RCC 7860 (cell line): ENCODE measurements at regions not wholly inside any gene's neighbourhood (a gene's known extent, or its start where the extent isn't known, plus 50 kb on each side); places are given as distances from the start of the nearest gene placed in this dataset.

Experiments
- DNase-seq: peaks from one replicate; pipeline ENCODE4 v3.0.0-alpha.2; 2015; ENCODE audit warnings: low spot score
- FAIRE-seq: peaks from 2 replicates; lab custom pipeline; 2012; peaks lifted over from hg19 to GRCh38; lab: Jason Lieb, UNC

DNA sequence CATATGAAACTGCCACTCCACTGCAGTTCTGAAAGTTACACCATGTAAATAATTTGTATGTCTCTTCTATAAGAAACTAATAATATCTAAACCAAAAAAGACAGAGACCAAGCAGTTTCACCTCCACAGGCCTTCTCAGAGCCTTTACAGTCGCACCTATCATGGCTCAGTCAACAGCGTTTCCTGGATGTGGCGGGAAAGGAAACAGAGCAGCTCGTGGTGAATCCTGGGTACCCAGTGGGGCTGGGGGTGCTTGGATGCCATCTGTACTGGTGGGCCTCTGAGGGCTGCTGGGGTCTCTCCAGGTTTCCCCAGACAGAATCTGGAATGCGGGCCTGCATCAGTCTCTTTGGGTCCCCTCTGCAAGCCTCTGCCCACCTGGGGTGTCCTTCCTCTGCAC lies 100.2 kb upstream of the CASZ1 start:
- FAIRE-seq (no peak), DNase-seq (no peak)

DNA sequence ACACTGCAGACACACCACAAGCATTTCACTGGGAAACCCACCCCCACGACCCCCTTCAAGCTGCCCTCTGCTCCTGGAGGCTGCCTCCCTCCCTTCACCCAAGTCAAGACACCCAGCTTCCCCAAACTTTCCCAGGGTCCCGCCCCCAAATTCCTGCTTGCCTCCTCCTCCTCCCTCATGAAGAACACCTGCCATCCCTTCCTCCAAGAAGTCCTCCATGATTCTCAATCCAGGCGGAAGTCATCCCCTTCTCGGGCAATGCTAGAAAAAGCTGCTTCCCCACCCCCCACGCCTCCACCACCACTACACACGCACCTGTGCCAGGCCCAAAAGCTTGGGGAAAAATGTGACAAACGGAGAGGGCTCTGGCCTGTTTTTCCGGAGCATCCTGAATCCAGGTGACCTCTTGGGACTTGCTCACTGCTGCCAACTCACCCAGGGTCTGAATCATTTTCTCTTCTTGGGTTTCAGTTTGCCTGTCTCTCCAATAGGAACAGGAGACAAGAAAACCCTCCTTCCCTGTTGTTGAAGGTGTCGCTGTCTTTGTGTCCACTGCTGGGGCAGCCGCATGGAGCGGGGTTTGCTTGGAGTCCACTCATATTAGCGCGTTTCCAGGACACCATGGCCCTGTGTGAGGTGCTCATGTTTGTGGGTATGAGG lies 101.0 kb upstream of the CASZ1 start:
- peak; percentile 43 for DNase-seq
- FAIRE-seq, result no peak

DNA sequence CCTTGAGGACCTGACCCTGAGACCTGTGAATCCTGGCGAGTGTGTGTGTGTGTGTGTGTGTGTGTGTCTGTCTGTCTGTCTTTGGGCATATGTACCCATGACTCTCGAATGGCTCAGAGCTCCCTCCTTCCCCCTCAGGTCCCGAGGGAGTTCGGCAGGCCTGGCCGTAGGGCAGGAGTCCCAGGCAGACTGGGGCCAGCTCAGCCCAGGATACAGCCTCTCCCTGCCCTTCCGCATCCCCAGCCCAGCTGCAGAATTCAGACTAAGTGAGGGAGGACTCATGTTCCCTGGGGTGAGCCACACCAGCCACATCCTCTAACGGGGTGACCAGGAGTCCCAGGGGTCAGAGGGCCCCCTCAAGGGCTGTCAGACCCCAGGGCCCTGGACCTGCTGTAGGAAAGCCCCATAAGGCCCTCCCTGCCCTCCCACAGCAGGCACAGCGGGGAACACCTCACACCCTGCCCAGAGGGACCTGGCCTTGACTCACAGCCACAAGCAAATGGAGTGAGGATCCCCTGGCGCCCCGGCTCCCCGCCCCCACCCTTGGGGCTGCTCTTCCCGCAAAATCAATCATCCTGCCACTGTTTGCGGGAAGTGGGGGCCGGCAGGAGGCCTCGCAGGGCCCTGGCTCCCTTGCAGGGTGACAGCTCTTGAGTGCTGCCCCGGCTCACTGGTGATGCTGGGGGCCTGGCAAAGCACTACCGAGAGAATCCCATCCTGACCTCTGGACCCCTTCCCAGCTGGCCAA lies 101.7 kb upstream of the CASZ1 start:
- peak; percentile 20 for FAIRE-seq

DNA sequence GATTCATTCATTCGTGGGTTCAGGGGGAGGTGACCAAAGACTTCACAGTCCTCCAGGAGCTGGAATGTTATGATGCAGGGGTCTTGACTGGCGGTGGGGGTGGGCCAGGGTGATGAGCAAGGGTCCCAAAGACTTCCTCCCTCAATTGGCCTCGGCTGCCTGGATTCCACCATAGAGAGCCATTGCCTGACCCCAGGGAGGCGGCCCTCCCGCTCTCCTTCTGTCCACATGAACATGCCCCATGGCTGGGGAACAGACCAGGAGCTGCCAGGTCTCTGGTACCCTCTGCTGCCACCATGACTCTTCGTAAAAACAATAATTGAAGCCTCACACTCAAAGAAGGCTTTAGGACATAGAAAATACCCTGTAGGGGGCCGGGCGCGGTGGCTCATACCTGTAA lies 102.5 kb upstream of the CASZ1 start:
- DNase-seq, result no peak
- FAIRE-seq, result no peak

More for the DNA sequence above, 101.7 kb upstream of the CASZ1 start:
- peak; percentile 78 for DNase-seq

DNA sequence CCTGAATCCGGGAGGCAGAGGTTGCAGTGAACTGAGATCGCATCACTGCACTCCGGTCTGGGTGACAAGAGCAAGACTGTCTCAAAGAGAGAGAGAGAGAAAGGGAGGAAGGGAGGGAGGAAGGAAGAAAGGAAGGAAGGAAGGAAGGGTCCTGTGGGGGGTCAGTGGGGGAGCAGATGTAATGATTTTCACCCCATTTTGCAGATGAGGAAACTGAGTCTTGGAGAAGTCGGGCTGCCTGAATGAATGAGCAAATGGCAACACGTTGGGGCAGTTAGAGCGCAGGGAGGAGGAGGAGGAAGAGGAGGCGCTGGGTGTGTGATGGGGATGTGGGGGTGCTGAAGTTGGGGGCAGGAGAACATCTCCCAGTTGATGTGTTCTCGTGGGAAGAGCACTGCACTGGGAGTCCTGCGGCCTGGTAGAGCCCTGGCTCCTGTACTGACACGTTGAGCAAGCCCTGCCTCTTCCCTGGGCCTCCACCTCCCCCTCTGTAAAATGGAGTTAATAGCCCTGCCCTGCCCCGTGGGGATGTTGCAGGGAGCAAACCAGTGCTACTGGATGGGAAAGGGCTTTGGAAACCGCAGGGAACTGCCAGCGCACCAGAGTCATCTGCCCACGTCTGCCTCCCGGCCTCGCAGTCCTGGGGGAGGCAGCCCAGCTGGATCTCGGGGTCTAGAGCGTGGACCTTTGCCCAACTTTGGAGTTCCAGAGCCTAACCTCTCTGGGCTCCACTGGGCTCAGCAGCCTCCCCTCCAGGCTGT lies 103.2 kb upstream of the CASZ1 start:
- no peak for DNase-seq
- no peak for FAIRE-seq

DNA sequence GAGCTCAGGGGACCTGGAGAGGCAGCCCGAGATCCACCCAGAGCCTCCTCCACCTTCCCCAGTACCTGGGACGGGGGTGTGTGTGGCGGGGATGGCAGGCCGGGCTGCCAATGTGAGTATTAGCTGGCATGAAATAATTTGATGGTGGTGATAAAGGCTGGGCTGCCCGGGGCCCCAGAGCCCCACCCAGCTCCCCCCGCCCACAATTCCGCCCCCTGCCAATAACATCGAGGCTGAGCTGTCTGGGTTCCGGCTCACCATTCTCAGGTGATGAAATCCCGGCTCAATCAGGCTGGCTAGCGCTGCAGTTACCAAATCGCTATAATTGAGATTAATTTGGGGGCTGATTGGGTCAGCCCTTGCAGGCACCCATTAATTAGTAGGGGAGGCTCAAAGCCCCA lies 103.8 kb upstream of the CASZ1 start:
- DNase-seq (no peak), FAIRE-seq (no peak)

DNA sequence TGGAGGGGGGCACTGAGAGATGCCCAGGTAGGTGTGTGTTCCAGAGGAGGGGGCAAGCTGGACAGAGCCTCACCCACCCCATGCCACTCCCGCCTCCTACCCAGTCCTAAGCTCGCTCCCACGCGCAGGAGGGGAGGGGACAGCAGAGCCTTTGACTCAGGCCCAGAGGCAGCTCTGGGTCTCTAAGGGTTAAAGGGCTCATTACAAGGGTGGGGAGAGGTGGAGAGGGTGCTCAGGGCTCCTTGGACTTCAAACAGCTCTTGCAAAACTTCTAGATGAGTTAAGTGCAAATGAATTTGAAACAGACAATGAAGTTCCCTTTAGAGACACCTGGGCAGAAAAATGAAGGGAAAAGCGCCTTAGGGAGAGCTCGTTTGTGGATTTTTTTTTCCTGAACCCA lies 104.2 kb upstream of the CASZ1 start:
- DNase-seq (no peak), FAIRE-seq (no peak)

DNA sequence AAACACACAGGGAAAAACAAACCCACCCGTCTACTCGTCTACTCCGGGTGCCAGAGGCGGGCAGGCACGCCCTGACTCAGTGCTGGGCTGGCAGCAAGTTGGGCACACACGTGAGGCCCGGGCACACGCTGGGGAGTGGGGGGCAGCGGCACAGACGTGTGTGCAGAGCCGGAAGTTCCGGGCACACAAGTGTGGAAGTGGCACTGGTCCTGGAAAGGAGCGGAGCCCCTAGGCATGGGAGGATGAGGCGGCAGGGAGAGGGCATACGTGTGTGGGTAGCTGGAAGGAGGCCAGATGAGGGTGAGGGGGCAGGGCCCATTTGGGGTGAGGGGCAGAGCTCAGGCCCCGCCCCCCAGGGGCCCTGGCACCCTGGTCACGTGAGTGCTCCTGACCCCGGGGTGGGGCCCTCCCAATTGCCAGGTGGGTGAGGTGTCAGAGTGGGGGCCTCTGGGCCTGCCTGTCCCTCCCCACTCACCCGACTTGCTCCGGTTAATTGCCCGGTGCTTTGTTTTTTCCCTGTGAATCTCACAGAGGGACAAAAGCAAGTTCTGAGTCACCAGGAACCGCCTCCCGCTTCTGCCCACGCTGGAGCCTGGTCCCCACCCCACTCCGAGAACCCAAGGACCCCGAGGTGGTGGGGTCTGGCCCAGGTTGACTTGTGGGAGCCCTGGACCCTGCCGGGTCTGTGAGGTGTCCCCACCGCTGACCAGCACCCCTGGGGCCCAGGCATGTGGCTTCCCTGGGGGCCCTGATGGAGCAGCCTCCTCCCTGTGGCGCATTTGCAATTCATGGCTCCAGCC lies 104.8 kb upstream of the CASZ1 start:
- DNase-seq (no peak), FAIRE-seq (no peak)

DNA sequence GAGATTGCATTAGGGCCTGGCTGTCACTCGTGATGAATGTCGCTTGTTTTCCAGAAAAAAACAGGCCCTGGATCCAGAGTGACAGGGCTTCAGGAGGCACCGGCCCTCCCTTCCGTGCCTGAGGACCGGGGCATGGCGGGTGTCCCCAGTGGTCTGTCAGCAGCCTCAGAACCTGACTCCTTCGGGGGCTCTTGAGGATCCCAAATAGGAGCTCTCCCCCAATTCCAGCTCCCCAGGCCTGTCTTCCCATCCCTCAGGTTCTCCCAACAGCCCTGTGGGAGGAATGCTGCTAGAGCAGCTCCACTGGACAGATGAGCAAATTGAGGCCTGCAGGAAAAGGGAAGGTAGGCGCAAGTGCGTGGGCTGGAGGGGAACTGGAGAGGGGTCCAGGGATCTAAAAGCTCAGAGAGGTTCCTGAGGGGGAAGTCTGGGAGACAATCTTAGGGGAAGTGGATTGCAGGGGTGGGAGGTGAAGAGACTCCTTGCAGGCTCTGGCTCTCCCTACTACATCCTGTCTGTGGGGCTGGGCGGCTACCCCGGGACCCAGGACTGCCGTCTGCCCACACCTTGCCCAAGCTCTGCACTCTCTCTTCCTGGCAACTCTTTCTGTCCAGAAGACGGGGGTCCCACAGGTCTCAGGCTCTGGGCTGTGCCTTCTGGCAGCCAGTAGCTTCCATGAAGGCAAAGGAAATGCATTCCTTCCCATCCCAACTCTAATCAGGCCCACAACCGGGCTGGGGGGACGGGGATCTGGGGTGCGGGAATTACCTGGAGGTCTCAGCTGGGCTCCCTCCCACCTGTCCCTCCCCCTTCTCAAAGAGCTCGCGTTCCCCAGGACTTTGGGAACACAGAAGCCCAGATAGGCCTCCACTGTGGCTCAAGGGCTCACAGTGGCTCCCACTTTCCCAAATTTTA lies 105.7 kb upstream of the CASZ1 start:
- FAIRE-seq, result no peak
- DNase-seq, result no peak

DNA sequence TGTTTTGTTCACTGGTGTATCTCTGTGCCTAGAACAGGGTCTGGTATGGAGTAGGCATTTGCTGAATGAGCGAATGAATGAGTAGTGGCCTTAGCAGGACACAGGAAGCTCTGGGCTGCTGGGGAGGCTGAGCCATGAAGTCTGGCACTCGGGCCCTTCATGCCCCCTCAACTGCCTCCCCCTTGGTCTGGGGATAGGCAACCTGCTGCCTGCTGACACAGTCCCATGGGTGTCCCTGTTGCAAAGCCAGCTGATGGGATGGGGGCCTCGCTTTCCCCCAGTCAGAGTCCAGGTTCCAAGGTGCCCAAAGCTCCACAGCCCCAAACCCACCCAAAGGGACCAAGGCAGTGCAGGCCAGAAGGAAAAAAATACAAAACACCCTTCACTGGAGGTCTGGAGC lies 107.0 kb upstream of the CASZ1 start:
- DNase-seq (no peak), FAIRE-seq (no peak)

DNA sequence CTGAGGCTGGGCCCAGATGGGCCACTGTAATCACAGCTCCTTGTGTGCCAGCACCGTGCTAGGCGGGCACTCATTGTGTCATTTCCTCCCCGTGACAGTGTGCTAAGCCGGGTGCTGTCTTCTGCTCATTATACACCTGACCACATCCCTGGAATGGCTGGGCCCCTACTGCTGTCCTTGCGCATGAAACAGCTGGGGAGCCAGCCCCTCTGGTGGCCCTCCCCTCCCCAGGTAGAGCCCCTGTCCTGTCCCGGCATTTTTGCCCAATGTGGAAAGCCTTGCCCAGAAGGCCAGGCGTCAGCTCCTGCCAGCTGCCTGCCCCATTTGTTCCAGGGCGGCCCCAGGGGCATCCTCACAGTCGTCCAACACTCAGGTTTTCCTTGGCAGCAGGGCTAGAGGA lies 107.4 kb upstream of the CASZ1 start:
- DNase-seq, result no peak

DNA sequence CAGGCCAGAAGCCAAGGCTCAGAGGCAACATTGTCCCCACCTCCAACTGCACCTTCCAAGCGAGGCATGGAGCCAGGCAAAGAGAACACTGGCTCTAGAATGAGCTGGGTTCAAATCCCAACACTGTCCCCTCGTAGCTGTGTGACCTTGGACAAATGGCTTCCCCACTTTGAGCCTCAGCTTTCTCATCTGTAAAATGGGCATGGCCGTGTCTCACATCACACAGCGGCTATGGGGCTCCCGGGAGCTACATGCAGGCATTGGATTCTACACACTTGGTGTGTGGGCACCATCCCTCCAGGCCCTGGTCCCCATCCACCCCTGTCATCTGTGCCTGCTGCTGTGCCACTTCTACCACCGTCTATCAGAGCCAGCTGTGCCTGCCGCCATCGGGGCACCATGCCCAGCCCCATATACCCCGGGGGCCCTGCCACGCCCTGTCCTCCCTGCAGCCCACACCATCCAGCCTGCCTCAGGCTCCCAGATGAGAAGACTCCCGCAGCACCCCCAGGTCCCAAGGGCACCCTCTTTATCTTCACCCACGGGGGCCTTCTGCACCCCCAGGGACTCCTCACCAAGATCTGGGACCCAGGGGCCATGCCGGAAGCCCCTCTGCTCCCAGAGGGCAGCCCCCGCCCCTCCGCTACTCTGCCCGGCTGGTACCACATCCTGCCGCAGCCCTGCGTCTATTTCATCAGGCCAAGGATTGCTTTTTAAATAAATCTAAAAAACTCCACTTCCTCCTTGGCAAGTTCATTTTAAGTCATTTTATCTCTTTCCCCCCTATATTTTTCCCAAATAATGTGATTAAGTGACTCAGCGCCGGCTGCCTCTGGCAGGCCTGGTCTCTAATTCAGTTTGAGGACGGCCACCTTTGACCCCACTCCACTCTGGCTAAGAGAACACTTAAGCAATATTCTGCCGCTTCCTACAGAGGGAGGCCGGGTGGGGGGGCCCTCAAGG lies 107.8 kb upstream of the TARDBP start:
- no peak for FAIRE-seq

More for the DNA sequence above, 107.4 kb upstream of the CASZ1 start:
- no peak for FAIRE-seq

DNA sequence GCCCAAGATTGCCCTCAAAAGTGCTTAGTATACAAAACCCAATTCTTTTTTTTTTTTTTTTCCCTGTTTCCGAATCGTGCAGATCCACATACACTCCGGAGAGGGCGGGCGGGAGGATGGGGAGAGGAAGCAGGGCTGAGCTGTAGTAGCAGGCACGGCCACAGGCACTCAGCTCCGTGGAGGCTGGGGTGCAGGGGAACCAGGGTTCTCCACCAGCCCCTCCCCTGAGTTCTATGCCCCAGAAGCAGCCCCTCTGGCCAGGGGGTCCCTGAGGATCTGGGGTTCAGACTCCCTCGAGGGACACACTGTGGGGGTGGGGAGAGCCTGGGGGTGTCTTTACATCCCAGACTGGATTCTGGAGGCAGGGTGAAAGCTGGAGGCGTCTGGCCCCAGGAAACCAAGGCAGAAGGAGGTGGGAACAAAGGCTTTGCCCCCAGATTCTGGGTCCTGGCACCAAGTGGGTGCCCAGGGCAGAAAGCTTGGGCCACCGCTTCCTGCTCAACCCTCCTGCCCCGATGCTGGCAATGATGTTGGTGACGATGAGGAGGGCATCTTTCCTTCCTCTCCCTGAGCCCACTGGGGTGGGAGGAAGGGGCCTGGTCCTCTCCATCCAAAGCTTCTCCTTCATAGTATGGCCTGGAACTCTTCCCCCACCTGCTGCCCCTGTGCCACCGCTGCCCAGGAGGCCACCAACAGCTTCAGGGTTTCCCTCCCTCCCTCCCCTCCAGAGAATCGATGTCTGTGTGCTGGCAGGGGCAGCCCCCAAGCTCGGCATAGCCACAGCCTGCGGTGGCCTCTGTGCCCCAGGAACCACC lies 106.4 kb upstream of the TARDBP start:
- FAIRE-seq (no peak), DNase-seq (no peak)

More for the DNA sequence above, 107.8 kb upstream of the TARDBP start:
- DNase-seq, result no peak

DNA sequence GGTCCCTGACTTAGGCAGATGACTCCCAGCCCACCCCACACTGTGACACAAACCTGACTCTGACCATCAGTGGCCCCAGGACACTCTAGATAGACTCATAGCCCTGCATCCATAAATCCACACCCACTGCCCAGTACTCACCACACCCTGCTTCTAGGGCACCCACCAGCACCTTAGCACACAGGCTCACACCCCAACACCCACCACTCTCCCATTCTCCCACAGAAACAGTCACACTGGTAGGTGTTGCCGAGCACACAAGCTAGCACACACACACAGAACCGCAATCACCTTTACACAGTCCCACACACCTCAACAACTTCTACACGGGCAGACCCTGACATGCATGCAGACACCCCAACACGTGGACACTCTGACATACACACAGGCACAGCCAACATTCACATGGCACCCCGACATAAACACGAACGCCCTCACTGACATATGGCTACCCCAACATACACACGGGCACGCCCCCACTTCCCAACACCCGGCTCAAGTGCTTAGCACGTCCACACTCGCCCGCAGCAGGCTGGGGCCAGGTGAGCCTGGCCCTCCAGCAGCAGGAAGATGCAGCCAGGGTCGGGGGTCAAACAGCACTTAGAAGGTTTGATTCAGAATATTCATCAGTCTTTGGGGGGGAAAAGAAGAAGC lies 105.5 kb upstream of the TARDBP start:
- FAIRE-seq (no peak), DNase-seq (no peak)

DNA sequence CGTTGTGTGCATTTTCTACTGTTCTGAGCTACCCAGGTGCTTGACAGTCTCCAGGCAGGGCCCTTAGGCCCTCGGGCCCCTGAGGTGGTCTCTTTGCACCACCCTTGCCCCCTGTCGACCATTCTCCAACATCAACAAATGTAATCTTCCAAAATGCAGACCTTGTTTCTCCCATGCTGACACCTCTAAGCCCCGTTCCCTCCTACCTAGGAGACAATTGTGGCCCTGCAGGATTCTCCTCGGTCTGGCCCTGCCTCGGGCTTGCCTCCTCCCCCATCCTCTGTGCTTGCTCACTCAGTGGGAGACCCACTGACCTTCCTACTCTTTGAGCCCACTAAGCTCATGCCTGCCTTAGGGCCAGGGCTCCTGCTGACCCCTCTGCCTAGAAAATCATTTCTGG lies 104.2 kb upstream of the TARDBP start:
- no peak for FAIRE-seq

DNA sequence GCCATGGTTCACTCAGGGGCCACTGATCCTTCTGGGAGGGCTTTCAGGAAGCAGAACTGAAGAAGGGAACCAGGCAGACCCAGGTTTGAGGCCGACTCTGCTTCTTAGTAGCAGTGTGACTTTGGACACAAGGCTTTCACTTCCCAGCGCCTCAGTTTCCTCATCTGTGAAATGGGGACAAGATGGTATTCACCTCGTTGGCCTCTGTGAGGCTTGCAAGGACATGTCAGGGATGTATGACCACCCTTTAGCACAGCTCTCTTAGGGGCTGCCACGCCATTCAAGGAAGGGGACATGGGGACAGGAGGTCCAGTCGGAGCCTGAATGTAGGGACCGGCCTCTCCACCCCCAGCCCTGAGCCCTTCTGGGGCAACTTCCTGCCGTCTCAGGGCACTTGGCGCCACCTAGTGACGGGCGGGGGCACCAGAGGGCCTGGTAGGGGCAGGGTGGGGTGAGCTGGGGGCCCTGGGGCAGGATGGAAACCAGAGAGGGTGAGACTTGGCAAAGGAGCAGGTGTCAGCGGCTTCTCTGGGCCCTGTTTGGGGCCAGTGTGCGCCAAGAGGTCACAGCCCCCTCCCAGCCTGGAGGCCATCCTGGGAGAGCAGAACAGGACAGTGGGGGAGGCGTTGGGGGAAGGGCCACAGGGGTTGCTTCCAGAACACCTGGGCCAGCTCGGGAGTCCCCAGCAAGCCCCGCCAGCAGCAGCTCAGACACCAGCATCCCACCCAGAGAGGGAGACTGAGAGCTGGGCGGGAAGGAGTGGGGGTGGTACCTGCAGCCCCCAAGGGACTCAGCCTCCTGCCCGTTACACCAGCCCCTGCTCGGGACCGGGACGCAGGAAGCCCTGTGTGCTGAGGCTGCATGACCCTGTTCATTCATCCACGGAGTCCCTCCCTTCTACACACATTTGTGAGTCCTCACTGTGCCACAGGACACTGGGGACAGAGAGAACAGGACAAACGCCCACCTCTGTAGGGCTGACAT lies 102.5 kb upstream of the TARDBP start:
- FAIRE-seq (no peak), DNase-seq (no peak)

More for the DNA sequence above, 104.2 kb upstream of the TARDBP start:
- DNase-seq, result no peak
